Common myeloid progenitor, CD34-positive (primary cell): ENCODE measurements at regions not wholly inside any gene's neighbourhood (a gene's known extent, or its start where the extent isn't known, plus 50 kb on each side); places are given as distances from the start of the nearest gene placed in this dataset.
"Not testable (repeated sequence)": the region's sequence is repeated elsewhere in the genome, so short reads cannot be mapped to it uniquely, and the experiment has no call there.

Source experiments
- CTCF ChIA-PET: fragments of 350-600 bp; sonication (Branson Sonifier 250); formaldehyde crosslinking; loops from one replicate; lab custom pipeline; 2021; ENCODE audit warnings: antibody characterized with exemption; lab: Charles Lee
- POLR2A ChIA-PET: fragments of 350-600 bp; sonication (Branson Sonifier 250); formaldehyde crosslinking; loops from one replicate; lab custom pipeline; 2021; ENCODE audit warnings: antibody characterized with exemption; lab: Charles Lee
- DNase-seq, 3 donors: peaks; one replicate each; pipeline versions ENCODE4 v3.0.0 to v3.0.0-alpha.2; 2013
- H3K27ac ChIP-seq, 2 experiments: 1 replicate in 1 of 2; 2 replicates in 1 of 2; pipeline ENCODE4 v1.7.0; 2013; ENCODE audit warnings: inconsistent platforms in 2 of 2, low read length in 2 of 2, mild to moderate bottlenecking in 2 of 2, low read depth in 1 of 2, moderate library complexity in 1 of 2; ENCODE audit not compliant: severe bottlenecking in 2 of 2, insufficient read depth in 1 of 2, poor library complexity in 1 of 2
- H3K27me3 ChIP-seq, 5 experiments: replicated peaks in 2 of 5; 1 replicate in 3 of 5; 2 replicates in 2 of 5; pipeline versions ENCODE4 v1.6.1 to v1.7.0; 2013; ENCODE audit warnings: low read length in 4 of 5, mild to moderate bottlenecking in 2 of 5, moderate library complexity in 2 of 5, inconsistent platforms in 1 of 5; ENCODE audit not compliant: insufficient read depth in 5 of 5, control insufficient read depth in 4 of 5
- H3K36me3 ChIP-seq, 4 experiments: 1 replicate in 2 of 4; 2 replicates in 2 of 4; pipeline versions ENCODE4 v1.6.1 to v1.7.0; 2013; ENCODE audit warnings: low read length in 3 of 4, control low read depth in 1 of 4, mild to moderate bottlenecking in 1 of 4; ENCODE audit not compliant: control insufficient read depth in 4 of 4, insufficient read depth in 4 of 4
- H3K4me1 ChIP-seq, 4 experiments: 1 replicate in 3 of 4; 2 replicates in 1 of 4; pipeline versions ENCODE4 v1.6.1 to v1.7.1; 2013; ENCODE audit warnings: low read length in 3 of 4, mild to moderate bottlenecking in 3 of 4, control low read depth in 1 of 4, inconsistent platforms in 1 of 4, moderate library complexity in 1 of 4; ENCODE audit not compliant: control insufficient read depth in 4 of 4, insufficient read depth in 4 of 4; ENCODE audit errors: control extremely low read depth in 1 of 4
- H3K4me3 ChIP-seq, 7 experiments: 1 replicate in 4 of 7; 2 replicates in 3 of 7; pipeline versions ENCODE4 v1.5.1 to v1.7.0; 2013; ENCODE audit warnings: mild to moderate bottlenecking in 7 of 7, low read length in 6 of 7, moderate library complexity in 6 of 7, inconsistent platforms in 2 of 7, low read depth in 2 of 7, control low read depth in 1 of 7; ENCODE audit not compliant: insufficient read depth in 4 of 7, control insufficient read depth in 1 of 7; ENCODE audit errors: extremely low read depth in 1 of 7
- H3K9me3 ChIP-seq, 5 experiments: 1 replicate in 4 of 5; 2 replicates in 1 of 5; pipeline versions ENCODE4 v1.6.1 to v1.7.1; 2013; ENCODE audit warnings: low read length in 4 of 5, mild to moderate bottlenecking in 2 of 5, inconsistent platforms in 1 of 5, low read depth in 1 of 5, moderate library complexity in 1 of 5; ENCODE audit not compliant: control insufficient read depth in 4 of 5, insufficient read depth in 2 of 5; ENCODE audit errors: control extremely low read depth in 1 of 5
- WGBS: methylation state at CpG from one replicate; pipeline ENCODE4 v1.1.5; 2013; ENCODE audit not compliant: insufficient coverage; 5-methylcytosine and 5-hydroxymethylcytosine counted together

- Histone ChIP-seq H3K27me3 (no peaks in the 10 kb centered on the region), H3K4me3 (no peak overlapping the region), H3K9me3 (peaks cover 0 to 4% (median 0%) of the 10 kb centered on the region in 5 experiments), H3K4me1 (no peaks in the 10 kb centered on the region), H3K27ac (no peak overlapping the region), H3K36me3 (no peaks in the 10 kb centered on the region)
- WGBS, result 90% methylated on average over 1 of the region's 1 CpG
- CTCF ChIA-PET, result no interaction called here
- no peak for DNase-seq
- POLR2A ChIA-PET, result no interaction called here
Measured at GRCh38 chr4:91769912-91770311, 533.9 kb upstream of the GRID2 start.

- H3K9me3 ChIP-seq, CTCF ChIA-PET, H3K36me3 ChIP-seq, H3K27ac ChIP-seq, H3K27me3 ChIP-seq, POLR2A ChIA-PET, H3K4me1 ChIP-seq: not testable (repeated sequence)
- peak overlapping the region in 2 of 7 experiments; percentile 24 to 37 for H3K4me3 ChIP-seq
- DNase-seq, result peak in 1 of 3 donors; percentile 3
- 36% methylated on average over 18 of the region's 28 CpGs for WGBS
Measured at GRCh38 chr4:91791631-91792030, 512.1 kb upstream of the GRID2 start.

DNA sequence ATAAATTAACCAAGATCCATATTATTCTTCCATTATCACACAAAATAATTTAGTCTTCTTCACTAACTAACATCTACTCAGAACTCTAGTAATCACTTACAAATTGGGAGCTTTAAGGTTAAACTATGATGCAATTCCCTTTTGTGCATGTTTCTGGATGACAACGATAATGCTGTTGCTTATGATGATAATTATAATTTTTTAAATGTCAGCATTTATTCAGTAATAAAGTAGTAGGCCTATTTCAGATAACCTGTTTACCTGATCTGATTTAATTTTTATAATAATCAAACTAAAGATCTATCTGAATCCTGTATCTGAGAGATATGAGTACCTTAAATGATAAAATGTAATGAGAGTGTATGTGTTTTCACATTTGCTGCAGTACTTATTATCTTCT lies 507.8 kb upstream of the GRID2 start:
- ChIA-PET POLR2A (no interaction called here), CTCF (no interaction called here)
- H3K4me1 ChIP-seq, result no peaks in the 10 kb centered on the region
- no peaks in the 10 kb centered on the region for H3K36me3 ChIP-seq
- WGBS, result no CpG with 5 or more reads among the region's 1 CpG
- DNase-seq, result no peak
- no peak overlapping the region for H3K4me3 ChIP-seq
- H3K27ac ChIP-seq, result no peak overlapping the region
- no peaks in the 10 kb centered on the region for H3K9me3 ChIP-seq
- no peaks in the 10 kb centered on the region for H3K27me3 ChIP-seq

DNA sequence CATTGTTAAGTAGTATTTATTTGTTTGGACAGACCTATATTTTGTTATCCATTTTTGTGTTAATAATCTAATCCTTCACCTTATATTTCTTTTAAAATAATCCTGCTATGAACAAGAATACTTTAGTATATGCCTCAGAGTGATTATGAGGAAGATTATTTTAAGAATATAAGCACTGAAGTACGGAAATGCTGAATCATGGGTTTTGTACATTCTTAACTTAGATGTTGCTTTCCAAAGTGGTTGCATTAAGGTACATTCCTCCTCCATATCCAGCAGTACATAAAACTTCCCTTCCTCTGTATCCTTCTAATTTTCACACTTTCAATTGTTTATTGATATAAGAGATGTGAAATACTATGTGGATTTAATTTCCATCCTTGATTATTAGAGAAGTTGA lies 491.4 kb upstream of the GRID2 start:
- Histone ChIP-seq H3K4me3 (no peak overlapping the region), H3K36me3 (no peaks in the 10 kb centered on the region), H3K27me3 (no peaks in the 10 kb centered on the region), H3K27ac (no peak overlapping the region), H3K4me1 (no peaks in the 10 kb centered on the region), H3K9me3 (no peaks in the 10 kb centered on the region)
- POLR2A ChIA-PET, result no interaction called here
- DNase-seq, result no peak
- CTCF ChIA-PET, result no interaction called here
- WGBS, result no CpG with 5 or more reads among the region's 1 CpG

- H3K27ac ChIP-seq, result no peak overlapping the region
- H3K9me3 ChIP-seq, result peaks cover 0 to 7% (median 0%) of the 10 kb centered on the region in 5 experiments
- no CpG with 5 or more reads among the region's 1 CpG for WGBS
- H3K36me3 ChIP-seq, result no peaks in the 10 kb centered on the region
- H3K4me3 ChIP-seq, result no peak overlapping the region
- POLR2A ChIA-PET, result no interaction called here
- H3K27me3 ChIP-seq, result no peaks in the 10 kb centered on the region
- H3K4me1 ChIP-seq, result no peaks in the 10 kb centered on the region
- CTCF ChIA-PET, result no interaction called here
- no peak for DNase-seq
Measured at GRCh38 chr4:91824773-91825172, 479.0 kb upstream of the GRID2 start.

DNA sequence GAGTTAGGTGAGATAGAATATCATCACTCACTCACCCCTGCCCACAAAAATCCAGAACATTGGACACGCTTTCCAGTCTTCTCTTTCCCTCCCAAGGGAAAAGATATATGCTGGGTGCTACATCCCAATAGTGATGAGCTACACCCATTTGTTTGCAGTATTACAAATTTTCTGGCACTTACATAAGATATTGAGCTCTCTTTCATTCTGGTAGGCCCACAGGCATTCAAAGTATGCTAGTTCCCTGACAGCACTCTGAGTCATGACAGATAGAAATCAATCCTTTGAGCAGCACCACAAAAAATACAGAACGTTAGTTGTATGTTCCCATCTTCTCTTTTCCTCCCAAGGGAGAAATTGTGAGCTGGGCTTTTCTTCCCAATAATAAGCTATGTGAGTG lies 477.6 kb upstream of the GRID2 start:
- H3K4me3 ChIP-seq, result no peak overlapping the region
- no peaks in the 10 kb centered on the region for H3K27me3 ChIP-seq
- DNase-seq, result no peak
- H3K27ac ChIP-seq, result no peak overlapping the region
- no peaks in the 10 kb centered on the region for H3K4me1 ChIP-seq
- CTCF ChIA-PET, result no interaction called here
- no peaks in the 10 kb centered on the region for H3K36me3 ChIP-seq
- POLR2A ChIA-PET, result no interaction called here
- no CpG with 5 or more reads among the region's 2 CpGs for WGBS
- peaks cover 0 to 7% (median 0%) of the 10 kb centered on the region in 5 experiments for H3K9me3 ChIP-seq

- Histone ChIP-seq H3K4me1 (no peaks in the 10 kb centered on the region), H3K9me3 (peaks cover 0 to 13% (median 0%) of the 10 kb centered on the region in 5 experiments), H3K27me3 (no peaks in the 10 kb centered on the region), H3K4me3 (no peak overlapping the region), H3K36me3 (no peaks in the 10 kb centered on the region), H3K27ac (no peak overlapping the region)
- POLR2A ChIA-PET, result no interaction called here
- DNase-seq, result no peak
- CTCF ChIA-PET, result no interaction called here
Measured at GRCh38 chr4:91827914-91828313, 475.9 kb upstream of the GRID2 start.
